ENCODE measurements at regions not wholly inside any gene's neighbourhood (a gene's known extent, or its start where the extent isn't known, plus 50 kb on each side); places are given as distances from the start of the nearest gene placed in this dataset.

DNA sequence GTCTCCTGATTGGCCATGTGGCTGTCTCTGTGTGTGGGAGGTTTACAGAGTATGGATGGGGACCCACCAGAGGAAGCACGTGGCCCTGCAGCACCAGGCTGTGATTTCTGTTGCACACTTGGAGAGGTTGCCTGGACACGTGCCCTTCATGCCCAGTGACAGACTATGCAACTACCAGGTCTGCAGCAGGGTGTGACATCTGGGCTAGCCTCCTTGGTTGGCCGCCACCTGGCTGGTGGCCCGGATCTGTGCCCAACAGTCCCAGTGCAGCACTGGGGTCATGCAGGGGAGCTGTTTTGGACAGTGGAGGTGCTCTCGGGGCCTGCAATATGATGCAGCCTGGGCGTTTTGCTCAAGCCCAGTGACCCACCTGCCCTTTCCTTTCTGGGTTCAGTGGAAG lies 212.5 kb downstream of the UBE3A start:
- H3K36me3 ChIP-seq (ENCODE audit: control insufficient read depth, insufficient read depth, low read length), result no peaks in the 10 kb centered on the region
- no peak overlapping the region for H4K5ac ChIP-seq (ENCODE audit: low read depth, low read length)
- no peak overlapping the region for H3K14ac ChIP-seq (replicated peaks; ENCODE audit: low read depth, low read length)
- H4K91ac ChIP-seq (ENCODE audit: insufficient read depth, low read depth, low read length), result no peak overlapping the region
- no peak overlapping the region for H3K4me3 ChIP-seq (ENCODE audit: insufficient read depth, low read depth, low read length)
- no peak for TF ChIP-seq CEBPB (IDR thresholded peaks at IDR 0.05; ENCODE audit: low read depth, low read length)
- TF ChIP-seq, protein P1, sequence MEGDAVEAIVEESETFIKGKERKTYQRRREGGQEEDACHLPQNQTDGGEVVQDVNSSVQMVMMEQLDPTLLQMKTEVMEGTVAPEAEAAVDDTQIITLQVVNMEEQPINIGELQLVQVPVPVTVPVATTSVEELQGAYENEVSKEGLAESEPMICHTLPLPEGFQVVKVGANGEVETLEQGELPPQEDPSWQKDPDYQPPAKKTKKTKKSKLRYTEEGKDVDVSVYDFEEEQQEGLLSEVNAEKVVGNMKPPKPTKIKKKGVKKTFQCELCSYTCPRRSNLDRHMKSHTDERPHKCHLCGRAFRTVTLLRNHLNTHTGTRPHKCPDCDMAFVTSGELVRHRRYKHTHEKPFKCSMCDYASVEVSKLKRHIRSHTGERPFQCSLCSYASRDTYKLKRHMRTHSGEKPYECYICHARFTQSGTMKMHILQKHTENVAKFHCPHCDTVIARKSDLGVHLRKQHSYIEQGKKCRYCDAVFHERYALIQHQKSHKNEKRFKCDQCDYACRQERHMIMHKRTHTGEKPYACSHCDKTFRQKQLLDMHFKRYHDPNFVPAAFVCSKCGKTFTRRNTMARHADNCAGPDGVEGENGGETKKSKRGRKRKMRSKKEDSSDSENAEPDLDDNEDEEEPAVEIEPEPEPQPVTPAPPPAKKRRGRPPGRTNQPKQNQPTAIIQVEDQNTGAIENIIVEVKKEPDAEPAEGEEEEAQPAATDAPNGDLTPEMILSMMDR (conservative IDR thresholded peaks at IDR 0.05; ENCODE audit: low read depth, low read length), result no peak
- TF ChIP-seq MAFK (IDR thresholded peaks at IDR 0.05; ENCODE audit: low read depth, low read length), result no peak
- TF ChIP-seq SMC3 (IDR thresholded peaks at IDR 0.05; ENCODE audit: low read depth, low read length), result no peak
- TF ChIP-seq ELK1 (IDR thresholded peaks at IDR 0.05; ENCODE audit: borderline replicate concordance, low read depth, low read length), result no peak
- TF ChIP-seq POLR2A (IDR thresholded peaks at IDR 0.05; ENCODE audit: low read depth, low read length), result no peak
- TF ChIP-seq RAD21 (IDR thresholded peaks at IDR 0.05; ENCODE audit: low read length), result no peak
- no peak for TF ChIP-seq CHD1 (IDR thresholded peaks at IDR 0.05; ENCODE audit: low read depth, low read length)
- no peak for TF ChIP-seq FOS (IDR thresholded peaks at IDR 0.05; ENCODE audit: low read depth, low read length)
- no peak for TF ChIP-seq NFE2L2 (IDR thresholded peaks at IDR 0.05; ENCODE audit: low read depth, low read length)
- no peak for TF ChIP-seq USF2 (IDR thresholded peaks at IDR 0.05; ENCODE audit: low read depth, low read length)
- TF ChIP-seq RFX5 (IDR thresholded peaks at IDR 0.05; ENCODE audit: low read depth, low read length), result no peak
- no peak for TF ChIP-seq BHLHE40 (IDR thresholded peaks at IDR 0.05; ENCODE audit: low read depth, low read length)
- TF ChIP-seq RCOR1 (IDR thresholded peaks at IDR 0.05; ENCODE audit: insufficient replicate concordance, low read length), result no peak
- TF ChIP-seq MXI1 (IDR thresholded peaks at IDR 0.05; ENCODE audit: borderline replicate concordance, low read depth, low read length), result no peak
- no peak for TF ChIP-seq MAZ (IDR thresholded peaks at IDR 0.05; ENCODE audit: borderline replicate concordance, low read depth, low read length)
- no peak overlapping the region for H3K9ac ChIP-seq (ENCODE audit: low read depth, low read length)
- intact Hi-C loops (cut with micrococcal nuclease) (no loop called here), dilution Hi-C loops (cut with HindIII; ENCODE audit: low sequenced_read_pairs, unreplicated experiment) (no loop called here), in situ Hi-C loops (cut with MboI; ENCODE audit: low sequenced_read_pairs) (loop anchor here (10.0 kb wide), 1 partner anchor 62 kb away; no protein-coding TSS in a partner anchor)
- no peak overlapping the region for H3K27ac ChIP-seq (ENCODE audit: insufficient read depth, low read length)
- peaks cover 73% of the 10 kb centered on the region for H3K9me3 ChIP-seq (ENCODE audit: control insufficient read depth, insufficient read depth, low read length)
- H4K8ac ChIP-seq (ENCODE audit: low read depth in 2 of 2, low read length in 2 of 2), result no peak overlapping the region
- H3K4me2 ChIP-seq (ENCODE audit: low read depth, low read length), result no peak overlapping the region
- no peak overlapping the region for H2BK120ac ChIP-seq (ENCODE audit: low read depth, low read length)
- H2BK20ac ChIP-seq (ENCODE audit: low read depth, low read length), result no peak overlapping the region
- no peak overlapping the region for H2BK5ac ChIP-seq (ENCODE audit: low read depth, low read length, poor library complexity, severe bottlenecking)
- no peak overlapping the region for H2AK5ac ChIP-seq (ENCODE audit: low read depth, low read length)
- no peaks in the 10 kb centered on the region for H3K9me1 ChIP-seq (ENCODE audit: insufficient read depth, low read length)
- H3K4me1 ChIP-seq (ENCODE audit: control insufficient read depth, insufficient read depth, low read length), result no peaks in the 10 kb centered on the region
- H3K79me1 ChIP-seq (ENCODE audit: low read depth in 1 of 2, low read length in 2 of 2), result no peaks in the 10 kb centered on the region
- BruUV-seq (replicated peaks), result no TSS peak
- H3K18ac ChIP-seq (ENCODE audit: low read depth, low read length), result no peak overlapping the region
- no peak overlapping the region for H3K4ac ChIP-seq (ENCODE audit: low read depth, low read length)
- ATAC-seq (ENCODE audit: low read depth), result no peak
- H2AFZ ChIP-seq (replicated peaks; ENCODE audit: low read length, poor library complexity), result no peak overlapping the region
- no peaks in the 10 kb centered on the region for H3K27me3 ChIP-seq (ENCODE audit: control insufficient read depth, insufficient read depth, low read length)
- CTCF ChIA-PET, result no interaction called here
- H3K56ac ChIP-seq (ENCODE audit: extremely low read depth, insufficient read depth, low read length), result no peak overlapping the region
- no peaks in the 10 kb centered on the region for H4K20me1 ChIP-seq (ENCODE audit: insufficient read depth, low read length)
- no peak for DNase-seq
- H2AK9ac ChIP-seq (replicated peaks; ENCODE audit: low read depth, low read length, poor library complexity), result no peak overlapping the region
- WGBS, 2 experiments (ENCODE audit: extremely low coverage in 2 of 2, insufficient read length in 1 of 2), result 73% methylated on average over 4 of the region's 6 CpGs; no CpG with 5 or more reads in 1 of the 2 experiments
- no peak overlapping the region for H3K23ac ChIP-seq (ENCODE audit: low read depth, low read length)
- H2BK15ac ChIP-seq (ENCODE audit: low read depth, low read length), result no peak overlapping the region
- POLR2A ChIA-PET (ENCODE audit: unreplicated experiment), result no interaction called here
